ENCODE measurements at regions not wholly inside any gene's neighbourhood (a gene's known extent, or its start where the extent isn't known, plus 50 kb on each side); places are given as distances from the start of the nearest gene placed in this dataset.

GRCh38 chr7:81598951-81599350, 170.9 kb downstream of the HGF start (continued):
- TF ChIP-seq CHD7 (IDR thresholded peaks at IDR 0.05; ENCODE audit: insufficient replicate concordance, low read length) (no peak), HDAC6 (IDR thresholded peaks at IDR 0.05; ENCODE audit: low read depth, low read length) (no peak), SIRT6 (IDR thresholded peaks at IDR 0.05; ENCODE audit: low read length) (no peak), SRF (IDR thresholded peaks at IDR 0.05; ENCODE audit: low read depth, low read length) (no peak), TAF1 (IDR thresholded peaks at IDR 0.05; ENCODE audit: low read depth, low read length) (no peak), SIN3A (conservative IDR thresholded peaks at IDR 0.05 in 1 of 2, IDR thresholded peaks at IDR 0.05 in 1 of 2; ENCODE audit: low read depth in 1 of 2, low read length in 2 of 2) (no peak), FOSL1 (IDR thresholded peaks at IDR 0.05; ENCODE audit: insufficient read depth, low read depth, low read length) (no peak), TBP (IDR thresholded peaks at IDR 0.05; ENCODE audit: low read depth, low read length) (no peak), JUN (IDR thresholded peaks at IDR 0.05; ENCODE audit: low read depth, low read length) (no peak), NRF1 (IDR thresholded peaks at IDR 0.05; ENCODE audit: low read depth, low read length) (no peak), CBX8 (IDR thresholded peaks at IDR 0.05; ENCODE audit: borderline replicate concordance, low read depth, low read length) (no peak)
- TF ChIP-seq, protein P1, sequence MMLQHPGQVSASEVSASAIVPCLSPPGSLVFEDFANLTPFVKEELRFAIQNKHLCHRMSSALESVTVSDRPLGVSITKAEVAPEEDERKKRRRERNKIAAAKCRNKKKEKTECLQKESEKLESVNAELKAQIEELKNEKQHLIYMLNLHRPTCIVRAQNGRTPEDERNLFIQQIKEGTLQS (IDR thresholded peaks at IDR 0.05; ENCODE audit: insufficient read depth, low read depth, low read length), result no peak
